Endodermal cell (in vitro differentiated cells): ENCODE measurements at regions not wholly inside any gene's neighbourhood (a gene's known extent, or its start where the extent isn't known, plus 50 kb on each side); places are given as distances from the start of the nearest gene placed in this dataset.

Experiments
- DNase-seq: peaks from one replicate; pipeline ENCODE4 v3.0.0-alpha.2; 2017
- H3K27ac ChIP-seq: 2 replicates; pipeline ENCODE4 v1.5.1; 2013; ENCODE audit warnings: mild to moderate bottlenecking, low read depth, low read length, moderate library complexity
- H3K27me3 ChIP-seq: 2 replicates; pipeline ENCODE4 v1.6.1; 2013; ENCODE audit warnings: mild to moderate bottlenecking, low read length, moderate library complexity; ENCODE audit not compliant: insufficient read depth, control insufficient read depth, poor library complexity, severe bottlenecking
- H3K36me3 ChIP-seq: 2 replicates; pipeline ENCODE4 v1.7.0; 2013; ENCODE audit warnings: mild to moderate bottlenecking, low read length, moderate library complexity; ENCODE audit not compliant: control insufficient read depth, insufficient read depth
- H3K4me1 ChIP-seq: one replicate; pipeline ENCODE4 v1.7.0; 2013; ENCODE audit warnings: low read length; ENCODE audit not compliant: control insufficient read depth, insufficient read depth
- H3K4me3 ChIP-seq: 2 replicates; pipeline ENCODE4 v1.5.1; 2013; ENCODE audit warnings: mild to moderate bottlenecking, low read length, moderate library complexity
- H3K9ac ChIP-seq: 2 replicates; pipeline ENCODE4 v1.6.1; 2013; ENCODE audit warnings: mild to moderate bottlenecking, low read length, moderate library complexity; ENCODE audit not compliant: poor library complexity, severe bottlenecking; ENCODE audit errors: extremely low read depth
- H3K9me3 ChIP-seq: 2 replicates; pipeline ENCODE4 v1.6.1; 2013; ENCODE audit warnings: mild to moderate bottlenecking, low read length, moderate library complexity; ENCODE audit not compliant: control insufficient read depth
- H3K27ac Mint-ChIP-seq: 2 replicates; pipeline ENCODE4 v1.8.0; 2020; ENCODE audit warnings: mixed read lengths
- H3K27me3 Mint-ChIP-seq: 2 replicates; pipeline ENCODE4 v1.8.0; 2021; ENCODE audit warnings: mild to moderate bottlenecking, mixed read lengths; ENCODE audit not compliant: insufficient read depth
- H3K36me3 Mint-ChIP-seq: 2 replicates; pipeline ENCODE4 v1.8.0; 2020; ENCODE audit warnings: low read depth, mixed read lengths
- H3K4me1 Mint-ChIP-seq: 2 replicates; pipeline ENCODE4 v1.8.0; 2020; ENCODE audit warnings: mixed read lengths
- H3K4me3 Mint-ChIP-seq: 2 replicates; pipeline ENCODE4 v1.8.0; 2020; ENCODE audit warnings: mild to moderate bottlenecking, moderate library complexity, mixed read lengths
- H3K9me3 Mint-ChIP-seq: 2 replicates; pipeline ENCODE4 v1.8.0; 2020; ENCODE audit warnings: mild to moderate bottlenecking, mixed read lengths
- WGBS, 2 experiments: methylation state at CpG; one replicate each; pipeline versions ENCODE4 v1.1.5 to v1.1.7; 2013; ENCODE audit warnings: missing lambda C conversion rate in 2 of 2, mixed read lengths in 1 of 2; ENCODE audit not compliant: insufficient coverage in 1 of 2, insufficient read length in 1 of 2; 5-methylcytosine and 5-hydroxymethylcytosine counted together
- TF ChIP-seq, protein P1 (sequence below): fragments of 200-600 bp; sonication (generic); conservative IDR thresholded peaks from 2 replicates; pipeline ENCODE4 v1.5.0; 2021; ENCODE audit warnings: antibody characterized with exemption, mild to moderate bottlenecking

GRCh38 chr17:70238228-70238627 lies 68.9 kb downstream of the KCNJ2 start:
- Mint-ChIP-seq H3K36me3 (no peaks in the 10 kb centered on the region), H3K9me3 (peaks cover 6% of the 10 kb centered on the region), H3K27me3 (peaks cover 36% of the 10 kb centered on the region), H3K4me3 (no peak overlapping the region), H3K27ac (no peak overlapping the region), H3K4me1 (peaks cover 5% of the 10 kb centered on the region)
- Histone ChIP-seq H3K4me1 (no peaks in the 10 kb centered on the region), H3K27ac (no peak overlapping the region), H3K4me3 (no peak overlapping the region), H3K36me3 (no peaks in the 10 kb centered on the region), H3K9me3 (no peaks in the 10 kb centered on the region), H3K9ac (no peak overlapping the region), H3K27me3 (peaks cover 55% of the 10 kb centered on the region)
- 91 to 100% methylated on average over 2 of the region's 2 CpGs for WGBS, 2 experiments
- DNase-seq = no peak
- TF ChIP-seq, protein P1, sequence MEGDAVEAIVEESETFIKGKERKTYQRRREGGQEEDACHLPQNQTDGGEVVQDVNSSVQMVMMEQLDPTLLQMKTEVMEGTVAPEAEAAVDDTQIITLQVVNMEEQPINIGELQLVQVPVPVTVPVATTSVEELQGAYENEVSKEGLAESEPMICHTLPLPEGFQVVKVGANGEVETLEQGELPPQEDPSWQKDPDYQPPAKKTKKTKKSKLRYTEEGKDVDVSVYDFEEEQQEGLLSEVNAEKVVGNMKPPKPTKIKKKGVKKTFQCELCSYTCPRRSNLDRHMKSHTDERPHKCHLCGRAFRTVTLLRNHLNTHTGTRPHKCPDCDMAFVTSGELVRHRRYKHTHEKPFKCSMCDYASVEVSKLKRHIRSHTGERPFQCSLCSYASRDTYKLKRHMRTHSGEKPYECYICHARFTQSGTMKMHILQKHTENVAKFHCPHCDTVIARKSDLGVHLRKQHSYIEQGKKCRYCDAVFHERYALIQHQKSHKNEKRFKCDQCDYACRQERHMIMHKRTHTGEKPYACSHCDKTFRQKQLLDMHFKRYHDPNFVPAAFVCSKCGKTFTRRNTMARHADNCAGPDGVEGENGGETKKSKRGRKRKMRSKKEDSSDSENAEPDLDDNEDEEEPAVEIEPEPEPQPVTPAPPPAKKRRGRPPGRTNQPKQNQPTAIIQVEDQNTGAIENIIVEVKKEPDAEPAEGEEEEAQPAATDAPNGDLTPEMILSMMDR = no peak

GRCh38 chr17:70238646-70239045 lies 69.3 kb downstream of the KCNJ2 start:
- Mint-ChIP-seq H3K36me3 (no peaks in the 10 kb centered on the region), H3K27ac (no peak overlapping the region), H3K27me3 (peaks cover 39% of the 10 kb centered on the region), H3K9me3 (peaks cover 6% of the 10 kb centered on the region), H3K4me3 (no peak overlapping the region), H3K4me1 (peaks cover 5% of the 10 kb centered on the region)
- WGBS, 2 experiments = 81 to 83% methylated on average over 3 of the region's 4 CpGs
- no peak for DNase-seq
- Histone ChIP-seq H3K4me3 (no peak overlapping the region), H3K36me3 (no peaks in the 10 kb centered on the region), H3K9me3 (no peaks in the 10 kb centered on the region), H3K4me1 (no peaks in the 10 kb centered on the region), H3K27ac (no peak overlapping the region), H3K27me3 (peaks cover 56% of the 10 kb centered on the region), H3K9ac (no peak overlapping the region)
- TF ChIP-seq, protein P1 = no peak

DNA sequence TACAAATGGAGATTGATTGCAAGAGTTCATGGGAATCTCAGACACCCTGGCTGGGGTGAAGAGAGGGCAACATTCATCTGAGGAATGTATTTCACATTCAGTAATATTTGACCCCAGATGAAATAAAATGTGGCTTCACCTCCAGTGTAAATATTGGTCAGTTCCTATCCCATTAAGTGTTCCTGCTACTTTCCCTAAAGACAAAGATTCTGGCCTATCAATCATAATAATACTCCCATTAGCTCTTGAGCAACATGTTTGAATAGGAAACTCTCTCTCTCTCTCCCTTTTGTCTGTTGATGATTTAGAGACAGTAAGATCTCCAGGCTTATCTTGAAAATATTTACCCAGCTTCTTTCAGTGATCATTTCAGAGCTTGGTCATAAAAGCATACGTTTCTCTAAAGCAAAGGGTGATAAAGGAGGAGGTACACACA lies 70.1 kb downstream of the KCNJ2 start:
- Histone ChIP-seq H3K36me3 (no peaks in the 10 kb centered on the region), H3K9me3 (no peaks in the 10 kb centered on the region), H3K4me3 (no peak overlapping the region), H3K27me3 (peaks cover 64% of the 10 kb centered on the region), H3K27ac (no peak overlapping the region), H3K9ac (no peak overlapping the region), H3K4me1 (no peaks in the 10 kb centered on the region)
- 44% methylated on average over 1 of the region's 1 CpG; no CpG with 5 or more reads in 1 of the 2 experiments for WGBS, 2 experiments
- no peak overlapping the region for H3K4me3 Mint-ChIP-seq
- no peak for DNase-seq
- peaks cover 4% of the 10 kb centered on the region for H3K9me3 Mint-ChIP-seq
- TF ChIP-seq, protein P1 = no peak
- H3K4me1 Mint-ChIP-seq = peaks cover 5% of the 10 kb centered on the region
- no peaks in the 10 kb centered on the region for H3K36me3 Mint-ChIP-seq
- no peak overlapping the region for H3K27ac Mint-ChIP-seq
- peaks cover 43% of the 10 kb centered on the region for H3K27me3 Mint-ChIP-seq
